ENCODE measurements at regions not wholly inside any gene's neighbourhood (a gene's known extent, or its start where the extent isn't known, plus 50 kb on each side); places are given as distances from the start of the nearest gene placed in this dataset.

DNA sequence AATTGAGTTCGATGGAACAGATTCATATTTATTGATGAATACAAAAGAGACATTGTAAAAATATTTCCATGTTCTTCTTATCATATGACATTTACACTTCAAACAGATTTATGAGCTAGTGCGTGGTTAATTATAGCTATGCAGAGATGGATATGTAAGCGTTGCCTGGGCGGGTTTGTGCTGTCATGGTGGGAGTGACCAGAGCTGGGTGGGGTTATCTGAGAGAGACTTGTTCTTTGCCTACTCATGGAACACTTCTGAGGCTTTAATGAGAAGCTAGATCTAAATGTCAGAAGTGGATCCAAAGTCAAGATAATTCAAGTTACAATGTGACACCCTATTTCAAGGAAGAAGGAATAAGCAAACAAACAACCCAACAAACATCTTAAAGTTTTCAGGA is 162.3 kb upstream of the ZEB2 start:
- DNase-seq (ENCODE audit: low read depth in 2 of 3, low spot score in 1 of 3), result no peak

GRCh38 chr2:144681389-144681788 is 161.5 kb upstream of the ZEB2 start:
- DNase-seq (ENCODE audit: low read depth in 2 of 3, low spot score in 1 of 3), result no peak

DNA sequence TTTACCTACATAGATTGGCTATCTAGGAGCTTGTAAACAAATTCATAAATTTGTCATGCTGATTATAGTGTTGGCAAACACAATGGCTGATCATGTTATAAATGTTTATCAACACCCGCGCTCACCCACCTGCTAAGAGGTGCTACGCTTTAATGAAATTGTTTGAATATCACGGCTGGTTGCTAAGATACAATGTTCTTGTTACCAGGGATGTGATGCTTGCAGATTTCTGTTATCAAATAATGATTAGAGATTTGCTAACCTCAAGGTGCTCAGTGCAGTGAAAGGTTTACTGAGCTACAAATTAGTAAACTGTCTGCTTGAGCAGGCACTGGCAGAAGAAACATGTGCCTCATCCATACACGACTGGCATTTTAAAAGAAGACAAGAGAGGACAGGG is 160.0 kb upstream of the ZEB2 start:
- no peak for DNase-seq (ENCODE audit: low read depth in 2 of 3, low spot score in 1 of 3)

DNA sequence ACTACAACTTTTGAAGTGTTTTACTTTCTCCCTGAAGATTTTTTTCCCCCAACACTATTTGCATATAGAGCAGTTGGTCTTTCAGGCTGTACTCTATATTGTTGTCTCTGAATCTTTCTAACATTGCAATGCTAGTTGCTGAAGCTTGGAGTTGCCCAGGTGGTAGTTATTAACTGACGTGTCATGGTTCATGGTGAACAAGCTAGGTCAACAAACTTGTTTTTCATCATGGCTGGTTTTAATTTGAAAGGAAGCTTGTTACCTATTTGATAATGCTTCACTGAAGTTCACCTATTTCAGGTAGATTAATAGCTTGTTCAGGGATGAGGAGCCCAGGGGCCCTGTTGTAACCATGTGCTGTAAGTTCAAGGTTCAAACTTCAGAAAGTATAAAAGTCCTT is 158.8 kb upstream of the ZEB2 start:
- no peak for DNase-seq (ENCODE audit: low read depth in 2 of 3, low spot score in 1 of 3)

DNA sequence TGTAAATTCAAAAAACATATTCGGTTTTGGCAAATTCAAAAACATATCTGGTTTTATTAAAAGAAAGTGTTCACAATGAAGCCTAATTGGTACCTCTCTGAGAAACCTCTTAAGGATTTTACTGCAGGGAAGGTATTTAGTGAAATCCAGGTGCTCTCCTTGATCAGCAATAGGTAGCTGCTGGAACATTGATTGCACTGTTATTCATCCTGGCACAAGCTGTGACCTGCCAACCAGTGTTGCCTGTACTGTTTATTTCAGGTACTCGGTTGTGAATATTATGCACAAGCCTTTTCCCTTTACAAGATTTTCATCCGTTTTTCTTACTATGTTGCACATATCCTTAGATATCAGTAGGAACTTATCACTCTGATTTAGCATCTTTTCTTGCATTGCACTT is 155.8 kb upstream of the ZEB2 start:
- no peak for DNase-seq (ENCODE audit: low read depth in 2 of 3, low spot score in 1 of 3)

- no peak for DNase-seq (ENCODE audit: low read depth in 2 of 3, low spot score in 1 of 3)
Observed at GRCh38 chr2:144675331-144675730, 155.4 kb upstream of the ZEB2 start.

DNA sequence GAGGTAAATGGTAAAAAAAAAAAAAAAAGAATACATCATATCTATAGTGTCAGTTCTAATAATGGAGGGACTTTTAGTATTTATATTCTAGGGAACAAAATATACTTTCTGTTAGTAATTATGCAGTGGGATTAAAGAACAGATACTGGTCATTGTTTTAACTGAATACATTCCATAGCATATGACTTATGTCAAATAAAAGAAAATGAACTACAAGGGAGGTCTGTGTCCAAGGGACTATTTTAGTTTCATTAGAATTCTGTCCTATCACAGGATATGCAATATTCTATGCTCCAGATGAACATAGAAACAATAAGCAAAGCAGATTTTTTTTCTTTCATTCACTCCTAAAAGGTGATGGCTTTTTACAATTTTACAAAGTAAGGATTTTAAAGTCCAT is 154.2 kb upstream of the ZEB2 start:
- DNase-seq (ENCODE audit: low read depth in 2 of 3, low spot score in 1 of 3), result no peak

DNA sequence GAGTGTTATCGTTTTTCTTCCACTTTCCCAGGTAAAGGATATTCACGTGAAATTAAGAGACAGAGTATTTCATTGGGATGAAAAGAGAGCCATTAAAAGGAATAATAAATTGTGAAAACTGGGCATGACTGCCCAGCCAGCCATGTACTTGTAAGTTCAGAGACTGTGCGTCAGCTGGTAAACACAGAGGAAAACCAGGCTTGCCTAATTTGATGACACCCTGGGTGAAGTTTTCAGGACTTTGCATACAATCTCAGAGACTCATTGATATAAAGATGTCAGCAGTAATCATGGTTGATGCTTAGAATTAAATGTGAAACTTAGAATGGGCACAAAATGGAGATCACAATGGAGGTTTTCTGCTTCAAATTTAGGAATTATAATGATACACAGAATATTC is 153.5 kb upstream of the ZEB2 start:
- no peak for DNase-seq (ENCODE audit: low read depth in 2 of 3, low spot score in 1 of 3)

GRCh38 chr2:144671695-144672455 is 152.0 kb upstream of the ZEB2 start:
- no peak for DNase-seq (ENCODE audit: low read depth in 2 of 3, low spot score in 1 of 3)

GRCh38 chr2:144670738-144671137 is 150.8 kb upstream of the ZEB2 start:
- no peak for DNase-seq (ENCODE audit: low read depth in 2 of 3, low spot score in 1 of 3)

GRCh38 chr2:144670080-144670479 is 150.2 kb upstream of the ZEB2 start:
- no peak for DNase-seq (ENCODE audit: low read depth in 2 of 3, low spot score in 1 of 3)

- DNase-seq (ENCODE audit: low read depth in 2 of 3, low spot score in 1 of 3), result no peak
Observed at GRCh38 chr2:144669196-144669987, 149.5 kb upstream of the ZEB2 start.

GRCh38 chr2:144668493-144669110 is 148.7 kb upstream of the ZEB2 start:
- no peak for DNase-seq (ENCODE audit: low read depth in 2 of 3, low spot score in 1 of 3)

DNA sequence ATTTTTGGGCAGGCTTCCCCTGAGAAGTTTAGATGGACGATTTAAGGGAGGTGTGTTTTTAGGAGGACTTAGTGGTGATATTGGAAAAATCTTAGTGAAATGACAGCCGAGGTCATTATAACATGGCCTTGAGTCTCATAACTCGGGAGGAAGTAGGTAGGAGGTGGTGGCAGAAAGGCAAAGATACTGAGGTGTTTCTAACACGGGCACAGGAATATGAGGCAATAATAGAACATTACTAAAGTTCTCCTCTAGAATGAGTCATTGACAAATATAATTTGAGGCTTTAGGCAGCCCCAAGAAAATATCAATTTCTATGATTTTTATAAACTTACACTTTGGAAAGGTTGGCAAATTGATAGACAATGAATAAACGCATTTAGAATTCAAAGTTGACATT is 146.1 kb upstream of the ZEB2 start:
- DNase-seq (ENCODE audit: low read depth in 2 of 3, low spot score in 1 of 3), result no peak

GRCh38 chr2:144663207-144663606 is 143.3 kb upstream of the ZEB2 start:
- no peak for DNase-seq (ENCODE audit: low read depth in 2 of 3, low spot score in 1 of 3)

- no peak for DNase-seq (ENCODE audit: low read depth in 2 of 3, low spot score in 1 of 3)
Observed at GRCh38 chr2:144660518-144661316, 140.8 kb upstream of the ZEB2 start.

GRCh38 chr2:144659731-144660275 is 139.9 kb upstream of the ZEB2 start:
- peak in 2 of 3 donors; percentile 7 for DNase-seq (ENCODE audit: low read depth in 2 of 3, low spot score in 1 of 3)

DNA sequence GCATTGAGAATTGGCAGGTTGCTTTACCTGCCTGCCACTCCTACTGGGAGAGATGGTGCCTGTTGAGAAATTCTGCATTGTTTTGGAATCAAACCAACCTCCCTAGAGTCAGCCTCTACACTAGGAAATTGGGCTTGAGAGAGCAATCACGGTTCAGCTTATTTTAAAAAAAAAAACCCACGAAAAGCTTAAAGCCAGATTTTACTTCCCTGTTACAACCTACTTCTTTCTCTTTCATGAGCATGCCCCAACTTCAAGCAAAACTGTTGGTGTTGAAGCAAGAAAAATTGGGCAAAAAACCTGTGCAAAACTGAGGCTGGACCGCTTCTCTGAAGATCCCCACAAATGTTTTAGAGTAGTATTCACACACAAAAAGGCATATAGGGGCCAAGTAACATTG is 134.6 kb upstream of the ZEB2 start:
- DNase-seq (ENCODE audit: low read depth in 2 of 3, low spot score in 1 of 3), result no peak

DNA sequence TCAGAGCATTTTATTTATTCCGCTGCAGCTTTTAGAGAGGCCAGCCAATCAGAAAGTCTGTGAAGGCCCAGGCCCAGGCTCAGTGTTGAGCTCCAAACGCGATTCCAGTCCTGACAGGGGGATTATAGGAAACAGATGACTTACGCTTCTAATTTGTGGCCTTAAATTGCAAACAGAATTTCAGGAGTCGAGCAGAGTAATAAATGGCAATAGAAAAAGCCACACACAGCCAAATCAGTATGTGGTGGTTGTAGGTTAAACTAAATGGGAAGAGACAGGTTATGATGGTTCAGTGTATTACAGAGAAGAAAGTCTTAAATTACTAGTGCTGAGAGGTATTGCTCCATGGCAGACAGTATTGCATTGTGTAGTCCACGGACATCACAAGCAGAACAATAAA is 131.0 kb upstream of the ZEB2 start:
- DNase-seq (ENCODE audit: low read depth in 2 of 3, low spot score in 1 of 3), result no peak

- DNase-seq (ENCODE audit: low read depth in 2 of 3, low spot score in 1 of 3), result no peak
Observed at GRCh38 chr2:144648837-144649465, 129.0 kb upstream of the ZEB2 start.

All from stimulated activated CD4-positive, alpha-beta T cell treated with anti-CD3 and anti-CD28 coated beads, Interleukin-12 subunit alpha, Interleukin-12 subunit beta, amount 100 ng/mL, for 48 hours (primary cell).